Neural cell (in vitro differentiated cells): ENCODE measurements at regions not wholly inside any gene's neighbourhood (a gene's known extent, or its start where the extent isn't known, plus 50 kb on each side); places are given as distances from the start of the nearest gene placed in this dataset.

Experiments used
- H2AFZ ChIP-seq: fragments of 200-600, 300-800 bp; sonication (generic), shearing (Covaris generic); 2 replicates; pipeline ENCODE4 v1.6.0; 2014; ENCODE audit warnings: low read depth, mild to moderate bottlenecking, antibody characterized with exemption, low read length, moderate library complexity
- H3F3A ChIP-seq: fragments of 200-600 bp; shearing (Covaris generic); 2 replicates; pipeline ENCODE4 v1.6.1; 2016; ENCODE audit warnings: mild to moderate bottlenecking, moderate library complexity, mixed read lengths, antibody characterized with exemption, low read length; ENCODE audit not compliant: insufficient read depth, poor library complexity, severe bottlenecking
- H3K27ac ChIP-seq: fragments of 200-600, 300-800 bp; sonication (generic), shearing (Covaris generic); 2 replicates; pipeline ENCODE4 v1.5.1; 2014; ENCODE audit warnings: mild to moderate bottlenecking, low read length, moderate library complexity
- H3K27me3 ChIP-seq: fragments of 300-800, 200-600 bp; sonication (generic), shearing (Covaris generic); 2 replicates; pipeline ENCODE4 v1.6.0; 2014; ENCODE audit warnings: mild to moderate bottlenecking, low read depth, low read length, moderate library complexity; ENCODE audit not compliant: insufficient read depth
- H3K36me3 ChIP-seq: fragments of 300-800, 200-600 bp; sonication (generic), shearing (Covaris generic); 2 replicates; pipeline ENCODE4 v1.5.1; 2014; ENCODE audit warnings: mild to moderate bottlenecking, antibody characterized with exemption, low read length, moderate library complexity; ENCODE audit not compliant: insufficient read depth
- H3K4me2 ChIP-seq: fragments of 300-800, 200-600 bp; sonication (generic), shearing (Covaris generic); 2 replicates; pipeline ENCODE4 v1.6.0; 2014; ENCODE audit warnings: mild to moderate bottlenecking, low read length
- H3K4me3 ChIP-seq: fragments of 300-800, 200-600 bp; sonication (generic), shearing (Covaris generic); 2 replicates; pipeline ENCODE4 v1.5.1; 2014; ENCODE audit warnings: mild to moderate bottlenecking, low read length, moderate library complexity
- H3K79me2 ChIP-seq: fragments of 200-600 bp; shearing (Covaris generic); replicated peaks from 2 replicates; pipeline ENCODE4 v1.6.0; 2014; ENCODE audit warnings: mild to moderate bottlenecking, low read length, moderate library complexity; ENCODE audit not compliant: insufficient read depth
- H3K9ac ChIP-seq: fragments of 300-800, 200-600 bp; sonication (generic), shearing (Covaris generic); 2 replicates; pipeline ENCODE4 v1.6.1; 2016; ENCODE audit warnings: mild to moderate bottlenecking, low read length, mixed read lengths
- H3K9me2 ChIP-seq: fragments of 200-600 bp; shearing (Covaris generic); 2 replicates; pipeline ENCODE4 v1.6.1; 2016; ENCODE audit warnings: mild to moderate bottlenecking, low read length, mixed read lengths; ENCODE audit not compliant: insufficient read depth
- H3K9me3 ChIP-seq: fragments of 200-600, 300-800 bp; sonication (generic), shearing (Covaris generic); 2 replicates; pipeline ENCODE4 v1.6.1; 2016; ENCODE audit warnings: mild to moderate bottlenecking, mixed run types, low read length, moderate library complexity, mixed read lengths
- H4K20me1 ChIP-seq: fragments of 200-600 bp; shearing (Covaris generic); 2 replicates; pipeline ENCODE4 v1.6.1; 2016; ENCODE audit warnings: mild to moderate bottlenecking, mixed run types; ENCODE audit not compliant: insufficient read depth
- CTCF ChIP-seq: fragments of 450-650 bp; IDR thresholded peaks from 2 replicates; pipeline ENCODE4 v1.5.1; 2014; ENCODE audit warnings: antibody characterized with exemption, mild to moderate bottlenecking, moderate library complexity; ENCODE audit not compliant: poor library complexity, severe bottlenecking
- EP300 ChIP-seq: fragments of 450-650 bp; conservative IDR thresholded peaks from 2 replicates; pipeline ENCODE4 v1.6.1; 2014; ENCODE audit warnings: antibody characterized with exemption, mild to moderate bottlenecking, moderate library complexity; ENCODE audit not compliant: poor library complexity, severe bottlenecking
- EZH2 ChIP-seq: fragments of 200-600, 300-800 bp; shearing (Covaris generic), sonication (generic); IDR thresholded peaks from 2 replicates; pipeline ENCODE4 v1.6.1; 2014; ENCODE audit warnings: antibody characterized with exemption, low read length, borderline replicate concordance, mild to moderate bottlenecking; ENCODE audit not compliant: insufficient read depth, poor library complexity, severe bottlenecking
- MXI1 ChIP-seq: fragments of 450-650 bp; conservative IDR thresholded peaks from 2 replicates; pipeline ENCODE4 v1.6.1; 2014; ENCODE audit warnings: antibody characterized with exemption, mild to moderate bottlenecking; ENCODE audit not compliant: poor library complexity, severe bottlenecking
- POLR2AphosphoS5 ChIP-seq: IDR thresholded peaks from 2 replicates; pipeline ENCODE4 v1.6.1; 2012
- RAD21 ChIP-seq: fragments of 450-650 bp; conservative IDR thresholded peaks from 2 replicates; pipeline ENCODE4 v1.6.1; 2014; ENCODE audit warnings: antibody characterized with exemption, mild to moderate bottlenecking, moderate library complexity
- REST ChIP-seq: IDR thresholded peaks from 2 replicates; pipeline ENCODE4 v1.6.1; 2012; ENCODE audit warnings: borderline replicate concordance
- SMC3 ChIP-seq: fragments of 450-650 bp; conservative IDR thresholded peaks from 2 replicates; pipeline ENCODE4 v1.6.1; 2014; ENCODE audit warnings: antibody characterized with exemption, mild to moderate bottlenecking, moderate library complexity; ENCODE audit not compliant: poor library complexity
- TAF1 ChIP-seq: IDR thresholded peaks from 2 replicates; pipeline ENCODE4 v1.6.1; 2012; ENCODE audit warnings: low read depth

GRCh38 chr2:5592916-5593315 is 99.3 kb upstream of the SOX11 start:
- Histone ChIP-seq H3K9ac (no peak overlapping the region), H3F3A (no peaks in the 10 kb centered on the region), H3K9me3 (no peaks in the 10 kb centered on the region), H4K20me1 (no peaks in the 10 kb centered on the region), H3K36me3 (no peaks in the 10 kb centered on the region), H3K4me2 (no peak overlapping the region), H3K79me2 (no peaks in the 10 kb centered on the region), H3K27ac (no peak overlapping the region), H3K9me2 (no peaks in the 10 kb centered on the region), H3K4me3 (no peak overlapping the region), H2AFZ (no peak overlapping the region), H3K27me3 (no peaks in the 10 kb centered on the region)
- TF ChIP-seq CTCF (no peak), SMC3 (no peak), REST (no peak), TAF1 (no peak), MXI1 (no peak), RAD21 (no peak), POLR2AphosphoS5 (no peak)

- Histone ChIP-seq H3K9me3 (no peaks in the 10 kb centered on the region), H3K36me3 (no peaks in the 10 kb centered on the region), H2AFZ (no peak overlapping the region), H4K20me1 (no peaks in the 10 kb centered on the region), H3K4me3 (no peak overlapping the region), H3K4me2 (no peak overlapping the region), H3K27me3 (no peaks in the 10 kb centered on the region), H3F3A (no peaks in the 10 kb centered on the region), H3K9me2 (no peaks in the 10 kb centered on the region), H3K79me2 (no peaks in the 10 kb centered on the region), H3K9ac (no peak overlapping the region), H3K27ac (no peak overlapping the region)
- TF ChIP-seq RAD21 (no peak), REST (no peak), EP300 (no peak), MXI1 (no peak), SMC3 (no peak), CTCF (no peak), TAF1 (no peak), EZH2 (no peak), POLR2AphosphoS5 (no peak)
Measured at GRCh38 chr2:5594249-5594695, 97.9 kb upstream of the SOX11 start.
